A549 (cell line): ENCODE measurements at regions not wholly inside any gene's neighbourhood (a gene's known extent, or its start where the extent isn't known, plus 50 kb on each side); places are given as distances from the start of the nearest gene placed in this dataset.

Experiments
- ATAC-seq, 2 experiments: fragments of 200-7000 bp in 1 of 2; fragments of >200 bp in 1 of 2; cut with Nextera tagmentation in 1 of 2; cut with Tn5 transposase in 1 of 2; 3 replicates each; pipeline versions ENCODE4 v1.8.0 to v1.9.1; 2018 to 2020; ENCODE audit warnings: mild to moderate bottlenecking in 1 of 2, moderate library complexity in 1 of 2
- CTCF ChIA-PET: fragments of 300-600 bp; sonication (Branson Sonifier 250); formaldehyde crosslinking; extraction: SDS; loops from one replicate; lab custom pipeline; 2021; ENCODE audit warnings: antibody characterized with exemption, inconsistent platforms; lab: Yijun Ruan, JAX
- POLR2A ChIA-PET: fragments of 350-600 bp; formaldehyde crosslinking; extraction: SDS; loops from one replicate; lab custom pipeline; 2021; ENCODE audit warnings: antibody characterized with exemption, inconsistent platforms; lab: Yijun Ruan, JAX
- DNase-seq, 2 experiments: peaks; one replicate each; pipeline versions ENCODE4 v3.0.0 to v3.0.0-alpha.2; 2011 to 2016; ENCODE audit warnings: low read depth in 1 of 2, low spot score in 1 of 2
- FAIRE-seq: peaks from 2 replicates; lab custom pipeline; 2011; peaks lifted over from hg19 to GRCh38; lab: Jason Lieb, UNC
- H3K27ac ChIP-seq, 2 experiments: fragments of >200 bp; sonication (Bioruptor Twin); formaldehyde crosslinking; 3 replicates each; pipeline ENCODE4 v1.5.1; 2016 to 2017
- H3K4me1 ChIP-seq: fragments of >200 bp; sonication (Bioruptor Twin); formaldehyde crosslinking; 3 replicates; pipeline ENCODE4 v1.6.1; 2016
- H3K4me2 ChIP-seq: fragments of >200 bp; sonication (Bioruptor Twin); formaldehyde crosslinking; 3 replicates; pipeline ENCODE4 v1.6.1; 2016
- H3K4me3 ChIP-seq: fragments of >200 bp; sonication (Bioruptor Twin); formaldehyde crosslinking; 3 replicates; pipeline ENCODE4 v1.5.1; 2016
- H3K9me3 ChIP-seq: fragments of >200 bp; sonication (Bioruptor Twin); formaldehyde crosslinking; 3 replicates; pipeline ENCODE4 v1.6.1; 2016
- BHLHE40 ChIP-seq: IDR thresholded peaks from 2 replicates; pipeline ENCODE4 v1.6.1; 2012; ENCODE audit warnings: low read depth, low read length, inconsistent platforms
- CEBPB ChIP-seq, 2 experiments: fragments of >200 bp in 1 of 2; sonication (Bioruptor Twin) in 1 of 2; formaldehyde crosslinking in 1 of 2; IDR thresholded peaks; 2 replicates each; pipeline ENCODE4 v1.6.1; 2012 to 2016
- CHD2 ChIP-seq: fragments of 150-350 bp; IDR thresholded peaks from 2 replicates; pipeline ENCODE4 v1.6.1; 2014; ENCODE audit warnings: low read length; ENCODE audit not compliant: partially characterized antibody
- CHD4 ChIP-seq: fragments of 200-600 bp; sonication (generic); IDR thresholded peaks from 2 replicates; pipeline ENCODE4 v1.6.1; 2016; ENCODE audit warnings: antibody characterized with exemption, mild to moderate bottlenecking, borderline replicate concordance
- EHMT2 ChIP-seq: fragments of 200-600 bp; sonication (generic); IDR thresholded peaks from 2 replicates; pipeline ENCODE4 v1.6.1; 2016; ENCODE audit warnings: antibody characterized with exemption, low read depth, mild to moderate bottlenecking, moderate library complexity
- EP300 ChIP-seq, 2 experiments: fragments of >200 bp; sonication (Bioruptor Twin); formaldehyde crosslinking; IDR thresholded peaks; 2 replicates in 1 of 2; 3 replicates in 1 of 2; pipeline ENCODE4 v1.6.1; 2016 to 2017
- ESRRA ChIP-seq: fragments of 150-350 bp; IDR thresholded peaks from 2 replicates; pipeline ENCODE4 v1.6.1; 2014; ENCODE audit warnings: mild to moderate bottlenecking, low read length, borderline replicate concordance
- FOXS1 ChIP-seq: fragments of 250-450 bp; sonication (Bioruptor Pico); IDR thresholded peaks from 2 replicates; pipeline ENCODE4 v1.5.0; 2020; ENCODE audit warnings: mild to moderate bottlenecking, moderate library complexity
- GATA3 ChIP-seq: IDR thresholded peaks from 2 replicates; pipeline ENCODE4 v1.6.1; 2012; ENCODE audit warnings: borderline replicate concordance
- HEYL ChIP-seq: fragments of 250-450 bp; sonication (Bioruptor Pico); IDR thresholded peaks from 2 replicates; pipeline ENCODE4 v1.8.0; 2021; ENCODE audit warnings: mild to moderate bottlenecking, moderate library complexity
- HOXA7 ChIP-seq: fragments of 250-450 bp; sonication (Bioruptor Pico); IDR thresholded peaks from 2 replicates; pipeline ENCODE4 v1.5.0; 2020; ENCODE audit warnings: mild to moderate bottlenecking, moderate library complexity
- HOXB13 ChIP-seq: fragments of 250-450 bp; sonication (Bioruptor Pico); IDR thresholded peaks from 2 replicates; pipeline ENCODE4 v1.5.0; 2020; ENCODE audit warnings: low read depth, mild to moderate bottlenecking, moderate library complexity
- HOXB5 ChIP-seq: fragments of 250-450 bp; sonication (Bioruptor Pico); IDR thresholded peaks from 2 replicates; pipeline ENCODE4 v1.5.0; 2020; ENCODE audit warnings: mild to moderate bottlenecking, moderate library complexity
- JUN ChIP-seq, 2 experiments: fragments of >200 bp; sonication (Bioruptor Twin); formaldehyde crosslinking; IDR thresholded peaks; 2 replicates in 1 of 2; 3 replicates in 1 of 2; pipeline ENCODE4 v1.6.1; 2016 to 2017
- KDM1A ChIP-seq: fragments of 200-600 bp; sonication (generic); IDR thresholded peaks from 2 replicates; pipeline ENCODE4 v1.6.1; 2016; ENCODE audit warnings: low read depth, mild to moderate bottlenecking
- KDM5A ChIP-seq: fragments of 200-600 bp; sonication (generic); IDR thresholded peaks from 2 replicates; pipeline ENCODE4 v1.6.1; 2016; ENCODE audit warnings: antibody characterized with exemption, mild to moderate bottlenecking
- MAZ ChIP-seq: fragments of 150-350 bp; IDR thresholded peaks from 2 replicates; pipeline ENCODE4 v1.6.1; 2014; ENCODE audit warnings: antibody characterized with exemption, low read depth, low read length, borderline replicate concordance
- NFE2L2 ChIP-seq: fragments of 150-350 bp; conservative IDR thresholded peaks from 2 replicates; pipeline ENCODE4 v1.6.1; 2014; ENCODE audit warnings: low read length
- POLR2AphosphoS2 ChIP-seq: conservative IDR thresholded peaks from 2 replicates; pipeline ENCODE4 v1.6.1; 2012; ENCODE audit warnings: low read length, improper control_type of control experiment, inconsistent platforms
- RAD21 ChIP-seq, 2 experiments: fragments of >200 bp in 1 of 2; sonication (Bioruptor Twin) in 1 of 2; formaldehyde crosslinking in 1 of 2; IDR thresholded peaks in 1 of 2; conservative IDR thresholded peaks in 1 of 2; 2 replicates in 1 of 2; 3 replicates in 1 of 2; pipeline ENCODE4 v1.6.1; 2012 to 2018; ENCODE audit warnings: inconsistent platforms in 1 of 2
- RFX5 ChIP-seq: fragments of 450-650 bp; IDR thresholded peaks from 2 replicates; pipeline ENCODE4 v1.7.1; 2014; ENCODE audit warnings: antibody characterized with exemption, mild to moderate bottlenecking, moderate library complexity
- RNF2 ChIP-seq: fragments of 200-600 bp; sonication (generic); IDR thresholded peaks from 2 replicates; pipeline ENCODE4 v1.6.1; 2016; ENCODE audit warnings: low read depth, mild to moderate bottlenecking, antibody characterized with exemption, moderate library complexity, borderline replicate concordance
- SMC3 ChIP-seq: fragments of >200 bp; sonication (Bioruptor Twin); formaldehyde crosslinking; IDR thresholded peaks from 3 replicates; pipeline ENCODE4 v1.6.1; 2018; ENCODE audit warnings: inconsistent platforms
- TP53 ChIP-seq: fragments of 250-450 bp; sonication (Bioruptor Pico); IDR thresholded peaks from 2 replicates; pipeline ENCODE4 v1.5.0; 2021; ENCODE audit warnings: mild to moderate bottlenecking, moderate library complexity
- ZC3H11A ChIP-seq: fragments of 450-650 bp; IDR thresholded peaks from 2 replicates; pipeline ENCODE4 v1.6.1; 2014; ENCODE audit warnings: antibody characterized with exemption, mild to moderate bottlenecking
- ZNF302 ChIP-seq: fragments of 250-450 bp; sonication (Bioruptor Pico); IDR thresholded peaks from 2 replicates; pipeline ENCODE4 v1.9.0; 2021; ENCODE audit warnings: inconsistent platforms, mild to moderate bottlenecking, moderate library complexity
- WGBS: methylation state at CpG from one replicate; pipeline ENCODE4 v1.1.6; 2017; ENCODE audit errors: missing lambda C conversion rate; 5-methylcytosine and 5-hydroxymethylcytosine counted together
- TF ChIP-seq, protein P1 (sequence below): fragments of >200 bp; sonication (Bioruptor Twin); formaldehyde crosslinking; IDR thresholded peaks from 3 replicates; pipeline ENCODE4 v1.5.1; 2016
- TF ChIP-seq, protein P2 (sequence below): fragments of 150-350 bp; IDR thresholded peaks from 2 replicates; pipeline ENCODE4 v1.6.1; 2014; ENCODE audit warnings: low read depth, mild to moderate bottlenecking, low read length
- TF ChIP-seq, protein P3 (sequence below): fragments of 450-650 bp; IDR thresholded peaks from 2 replicates; pipeline ENCODE4 v1.6.1; 2014; ENCODE audit warnings: antibody characterized with exemption
- TF ChIP-seq, protein P4 (sequence below): fragments of 200-600 bp; sonication (generic); IDR thresholded peaks from 2 replicates; pipeline ENCODE4 v1.6.1; 2016; ENCODE audit warnings: antibody characterized with exemption, mild to moderate bottlenecking, moderate library complexity
- TF ChIP-seq, protein P5 (sequence below): IDR thresholded peaks from 2 replicates; pipeline ENCODE4 v1.6.1; 2012
- TF ChIP-seq, protein P6 (sequence below): fragments of 250-450 bp; sonication (Bioruptor Pico); IDR thresholded peaks from 2 replicates; pipeline ENCODE4 v1.5.0; 2020; ENCODE audit warnings: low read depth, mild to moderate bottlenecking, moderate library complexity

DNA sequence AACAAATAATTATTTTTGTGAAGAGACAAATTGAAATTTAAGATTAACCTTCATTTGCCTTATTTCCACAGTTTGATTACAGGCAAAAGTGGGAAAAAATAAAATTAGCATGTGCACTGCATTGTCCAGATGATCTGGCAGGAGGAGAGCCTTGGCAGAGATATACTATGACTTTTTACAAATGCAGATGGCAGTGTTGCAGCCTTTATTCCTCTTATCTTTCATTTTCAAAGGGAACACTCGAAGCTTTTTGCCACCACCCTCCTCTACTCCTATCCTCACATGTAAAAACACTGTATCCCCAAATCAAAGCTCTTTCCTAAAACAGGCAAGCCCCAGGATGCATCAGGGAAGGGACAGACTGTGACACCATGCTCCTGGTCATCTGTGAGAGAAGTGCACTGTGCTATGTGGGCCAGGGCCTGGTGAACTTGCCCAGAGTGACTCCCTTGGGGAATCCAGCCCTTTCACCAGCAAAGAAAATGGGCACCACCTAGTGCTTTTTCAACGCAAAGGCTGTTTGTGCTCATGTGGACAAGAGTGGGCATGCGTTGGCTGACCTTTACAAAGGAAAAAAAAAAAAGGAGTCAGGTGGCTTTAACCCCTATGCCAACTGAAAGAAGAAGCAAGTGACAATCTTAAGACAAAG, 74.7 kb upstream of the ETAA1 start:
- CTCF ChIA-PET = interaction anchor here (0.6 to 2.0 kb wide), 24 partner anchors 9 to 890 kb away, joined by 3 to 6 read pairs (median 3); partner anchors contain the start of gene ETAA1
- 26% methylated on average over 3 of the region's 3 CpGs for WGBS
- Histone ChIP-seq H3K4me2 (peak overlapping the region; percentile 17; the same call in 1 of the 3 replicates), H3K27ac (peak overlapping the region; percentile 34 to 58; a peak in 5 of 6 replicates), H3K4me3 (no peak overlapping the region), H3K9me3 (no peaks in the 10 kb centered on the region), H3K4me1 (peaks cover 5% of the 10 kb centered on the region; the same call in 1 of the 3 replicates)
- POLR2A ChIA-PET = no interaction called here
- FAIRE-seq (peak; percentile 87), ATAC-seq (peak; percentile 98 to 100), DNase-seq (peak; percentile 49 to 83)
- no peak for TF ChIP-seq KDM1A
- TF ChIP-seq TP53 (CRISPR knock-in tag) = no peak
- TF ChIP-seq GATA3 = no peak
- TF ChIP-seq BHLHE40 = no peak
- TF ChIP-seq RNF2 = no peak
- TF ChIP-seq RAD21 (conservative IDR thresholded peaks at IDR 0.05 in 1 of 2, IDR thresholded peaks at IDR 0.05 in 1 of 2) = peak; percentile 91 to 92
- TF ChIP-seq, protein P1, sequence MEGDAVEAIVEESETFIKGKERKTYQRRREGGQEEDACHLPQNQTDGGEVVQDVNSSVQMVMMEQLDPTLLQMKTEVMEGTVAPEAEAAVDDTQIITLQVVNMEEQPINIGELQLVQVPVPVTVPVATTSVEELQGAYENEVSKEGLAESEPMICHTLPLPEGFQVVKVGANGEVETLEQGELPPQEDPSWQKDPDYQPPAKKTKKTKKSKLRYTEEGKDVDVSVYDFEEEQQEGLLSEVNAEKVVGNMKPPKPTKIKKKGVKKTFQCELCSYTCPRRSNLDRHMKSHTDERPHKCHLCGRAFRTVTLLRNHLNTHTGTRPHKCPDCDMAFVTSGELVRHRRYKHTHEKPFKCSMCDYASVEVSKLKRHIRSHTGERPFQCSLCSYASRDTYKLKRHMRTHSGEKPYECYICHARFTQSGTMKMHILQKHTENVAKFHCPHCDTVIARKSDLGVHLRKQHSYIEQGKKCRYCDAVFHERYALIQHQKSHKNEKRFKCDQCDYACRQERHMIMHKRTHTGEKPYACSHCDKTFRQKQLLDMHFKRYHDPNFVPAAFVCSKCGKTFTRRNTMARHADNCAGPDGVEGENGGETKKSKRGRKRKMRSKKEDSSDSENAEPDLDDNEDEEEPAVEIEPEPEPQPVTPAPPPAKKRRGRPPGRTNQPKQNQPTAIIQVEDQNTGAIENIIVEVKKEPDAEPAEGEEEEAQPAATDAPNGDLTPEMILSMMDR = peak; percentile 78
- no peak for TF ChIP-seq EP300 (IDR thresholded peaks at IDR 0.05)
- no peak for TF ChIP-seq HOXA7 (CRISPR knock-in tag)
- TF ChIP-seq JUN (IDR thresholded peaks at IDR 0.05) = no peak
- no peak for TF ChIP-seq EHMT2
- no peak for TF ChIP-seq KDM5A
- TF ChIP-seq, protein P2, sequence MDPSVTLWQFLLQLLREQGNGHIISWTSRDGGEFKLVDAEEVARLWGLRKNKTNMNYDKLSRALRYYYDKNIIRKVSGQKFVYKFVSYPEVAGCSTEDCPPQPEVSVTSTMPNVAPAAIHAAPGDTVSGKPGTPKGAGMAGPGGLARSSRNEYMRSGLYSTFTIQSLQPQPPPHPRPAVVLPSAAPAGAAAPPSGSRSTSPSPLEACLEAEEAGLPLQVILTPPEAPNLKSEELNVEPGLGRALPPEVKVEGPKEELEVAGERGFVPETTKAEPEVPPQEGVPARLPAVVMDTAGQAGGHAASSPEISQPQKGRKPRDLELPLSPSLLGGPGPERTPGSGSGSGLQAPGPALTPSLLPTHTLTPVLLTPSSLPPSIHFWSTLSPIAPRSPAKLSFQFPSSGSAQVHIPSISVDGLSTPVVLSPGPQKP = no peak
- no peak for TF ChIP-seq CHD2
- TF ChIP-seq FOXS1 = no peak
- TF ChIP-seq CHD4 = no peak
- TF ChIP-seq POLR2AphosphoS2 = no peak
- no peak for TF ChIP-seq RFX5
- TF ChIP-seq, protein P3, sequence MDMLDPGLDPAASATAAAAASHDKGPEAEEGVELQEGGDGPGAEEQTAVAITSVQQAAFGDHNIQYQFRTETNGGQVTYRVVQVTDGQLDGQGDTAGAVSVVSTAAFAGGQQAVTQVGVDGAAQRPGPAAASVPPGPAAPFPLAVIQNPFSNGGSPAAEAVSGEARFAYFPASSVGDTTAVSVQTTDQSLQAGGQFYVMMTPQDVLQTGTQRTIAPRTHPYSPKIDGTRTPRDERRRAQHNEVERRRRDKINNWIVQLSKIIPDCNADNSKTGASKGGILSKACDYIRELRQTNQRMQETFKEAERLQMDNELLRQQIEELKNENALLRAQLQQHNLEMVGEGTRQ = no peak
- no peak for TF ChIP-seq ZNF302 (CRISPR knock-in tag)
- no peak for TF ChIP-seq HOXB5 (CRISPR knock-in tag)
- TF ChIP-seq, protein P4, sequence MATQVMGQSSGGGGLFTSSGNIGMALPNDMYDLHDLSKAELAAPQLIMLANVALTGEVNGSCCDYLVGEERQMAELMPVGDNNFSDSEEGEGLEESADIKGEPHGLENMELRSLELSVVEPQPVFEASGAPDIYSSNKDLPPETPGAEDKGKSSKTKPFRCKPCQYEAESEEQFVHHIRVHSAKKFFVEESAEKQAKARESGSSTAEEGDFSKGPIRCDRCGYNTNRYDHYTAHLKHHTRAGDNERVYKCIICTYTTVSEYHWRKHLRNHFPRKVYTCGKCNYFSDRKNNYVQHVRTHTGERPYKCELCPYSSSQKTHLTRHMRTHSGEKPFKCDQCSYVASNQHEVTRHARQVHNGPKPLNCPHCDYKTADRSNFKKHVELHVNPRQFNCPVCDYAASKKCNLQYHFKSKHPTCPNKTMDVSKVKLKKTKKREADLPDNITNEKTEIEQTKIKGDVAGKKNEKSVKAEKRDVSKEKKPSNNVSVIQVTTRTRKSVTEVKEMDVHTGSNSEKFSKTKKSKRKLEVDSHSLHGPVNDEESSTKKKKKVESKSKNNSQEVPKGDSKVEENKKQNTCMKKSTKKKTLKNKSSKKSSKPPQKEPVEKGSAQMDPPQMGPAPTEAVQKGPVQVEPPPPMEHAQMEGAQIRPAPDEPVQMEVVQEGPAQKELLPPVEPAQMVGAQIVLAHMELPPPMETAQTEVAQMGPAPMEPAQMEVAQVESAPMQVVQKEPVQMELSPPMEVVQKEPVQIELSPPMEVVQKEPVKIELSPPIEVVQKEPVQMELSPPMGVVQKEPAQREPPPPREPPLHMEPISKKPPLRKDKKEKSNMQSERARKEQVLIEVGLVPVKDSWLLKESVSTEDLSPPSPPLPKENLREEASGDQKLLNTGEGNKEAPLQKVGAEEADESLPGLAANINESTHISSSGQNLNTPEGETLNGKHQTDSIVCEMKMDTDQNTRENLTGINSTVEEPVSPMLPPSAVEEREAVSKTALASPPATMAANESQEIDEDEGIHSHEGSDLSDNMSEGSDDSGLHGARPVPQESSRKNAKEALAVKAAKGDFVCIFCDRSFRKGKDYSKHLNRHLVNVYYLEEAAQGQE = no peak
- TF ChIP-seq, protein P5, sequence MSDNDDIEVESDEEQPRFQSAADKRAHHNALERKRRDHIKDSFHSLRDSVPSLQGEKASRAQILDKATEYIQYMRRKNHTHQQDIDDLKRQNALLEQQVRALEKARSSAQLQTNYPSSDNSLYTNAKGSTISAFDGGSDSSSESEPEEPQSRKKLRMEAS = peak; percentile 50
- no peak for TF ChIP-seq ESRRA
- no peak for TF ChIP-seq NFE2L2
- no peak for TF ChIP-seq HOXB13 (CRISPR knock-in tag)
- no peak for TF ChIP-seq ZC3H11A
- no peak for TF ChIP-seq HEYL (CRISPR knock-in tag)
- no peak for TF ChIP-seq CEBPB (IDR thresholded peaks at IDR 0.05)
- TF ChIP-seq SMC3 = peak; percentile 89
- TF ChIP-seq, protein P6, sequence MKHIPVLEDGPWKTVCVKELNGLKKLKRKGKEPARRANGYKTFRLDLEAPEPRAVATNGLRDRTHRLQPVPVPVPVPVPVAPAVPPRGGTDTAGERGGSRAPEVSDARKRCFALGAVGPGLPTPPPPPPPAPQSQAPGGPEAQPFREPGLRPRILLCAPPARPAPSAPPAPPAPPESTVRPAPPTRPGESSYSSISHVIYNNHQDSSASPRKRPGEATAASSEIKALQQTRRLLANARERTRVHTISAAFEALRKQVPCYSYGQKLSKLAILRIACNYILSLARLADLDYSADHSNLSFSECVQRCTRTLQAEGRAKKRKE (CRISPR knock-in tag) = no peak
- no peak for TF ChIP-seq MAZ
